Prostate gland (tissue), 2 donors: ENCODE measurements at regions not wholly inside any gene's neighbourhood (a gene's known extent, or its start where the extent isn't known, plus 50 kb on each side); places are given as distances from the start of the nearest gene placed in this dataset.

Source experiments
- CTCF ChIP-seq, 4 experiments: fragments of 200-600 bp in 2 of 4; fragments of 450-650 bp in 2 of 4; sonication (generic) in 2 of 4; IDR thresholded peaks; 1 replicate in 3 of 4; 2 replicates in 1 of 4; pipeline ENCODE4 v1.5.1; 2016 to 2019; ENCODE audit warnings: antibody characterized with exemption in 4 of 4, mild to moderate bottlenecking in 2 of 4, moderate library complexity in 2 of 4
- POLR2A ChIP-seq: fragments of 450-650 bp; IDR thresholded peaks from one replicate; pipeline ENCODE4 v1.6.1; 2016; ENCODE audit warnings: antibody characterized with exemption, mild to moderate bottlenecking
- POLR2AphosphoS5 ChIP-seq: sonication (generic); formaldehyde crosslinking; IDR thresholded peaks from one replicate; pipeline ENCODE4 v1.6.1; 2017; ENCODE audit warnings: antibody characterized with exemption

GRCh38 chr1:209232759-209233158 lies 350.8 kb upstream of the CAMK1G start:
- no peak for TF ChIP-seq CTCF (IDR thresholded peaks at IDR 0.05)
- no peak for TF ChIP-seq POLR2AphosphoS5
- no peak for TF ChIP-seq POLR2A
